GM13977 (cell line): ENCODE measurements at regions not wholly inside any gene's neighbourhood (a gene's known extent, or its start where the extent isn't known, plus 50 kb on each side); places are given as distances from the start of the nearest gene placed in this dataset.

Experiments
- DNase-seq: peaks from one replicate; pipeline ENCODE4 v3.0.0; 2012; ENCODE audit warnings: low spot score
- CTCF ChIP-seq: IDR thresholded peaks from 2 replicates; pipeline ENCODE4 v1.5.1; 2012; ENCODE audit warnings: mild to moderate bottlenecking, control low read depth; ENCODE audit not compliant: insufficient read depth; ENCODE audit errors: extremely low read depth, missing control alignments
- in situ Hi-C: fragments of 300-500 bp; cut with MboI; formaldehyde crosslinking; loops from one replicate; pipeline ENCODE4 v1.12.0; 2022; ENCODE audit warnings: low sequenced_read_pairs, low pct_unique_long_range_greater_than_20kb, mixed read lengths, inconsistent platforms; ENCODE audit not compliant: unreplicated experiment

- DNase-seq, result no peak
- no peak for TF ChIP-seq CTCF
- in situ Hi-C loops, result no loop called here
These were observed 83.9 kb upstream of the RAB6C start for GRCh38 chr2:129895526-129896082.

DNA sequence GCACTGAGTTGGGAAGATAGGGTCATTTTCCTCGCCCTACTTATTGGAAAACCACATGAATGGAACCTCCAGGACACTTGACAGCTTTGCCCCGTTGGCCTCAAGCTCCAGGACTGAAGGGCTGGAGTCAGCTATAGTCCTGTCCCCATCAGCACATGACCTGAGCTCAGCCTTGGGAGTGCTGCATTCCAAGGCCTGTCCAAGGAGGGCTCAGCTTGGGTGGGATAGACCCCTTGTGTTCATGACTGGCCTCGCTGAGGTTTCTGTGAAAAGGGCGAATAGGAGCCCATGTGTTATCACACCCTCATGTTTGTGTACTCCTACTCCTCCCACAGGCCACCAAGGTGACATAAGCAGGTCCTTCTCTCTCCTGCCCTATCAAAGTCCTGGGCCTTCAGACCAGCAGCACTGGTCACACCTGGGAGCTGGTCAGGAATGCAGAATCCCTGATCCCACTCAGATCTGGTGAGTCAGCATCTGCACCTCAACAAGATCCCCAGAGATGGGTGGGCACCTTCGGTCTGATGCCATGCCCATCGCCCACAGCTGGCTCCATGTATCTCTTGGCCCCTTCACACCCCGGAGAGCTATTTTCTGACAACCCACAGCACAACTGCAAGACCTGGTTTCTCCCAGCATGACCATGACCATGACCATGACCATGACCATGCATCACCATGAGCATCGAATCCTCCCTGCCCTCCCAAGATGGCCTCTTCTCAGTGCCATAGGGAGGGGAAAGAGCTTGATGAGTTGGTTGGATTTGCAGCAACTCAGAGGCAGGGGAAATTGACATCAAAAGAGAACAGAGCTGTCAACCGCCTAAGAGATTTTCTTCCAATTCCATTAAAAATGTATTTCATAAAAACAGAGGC lies 83.0 kb upstream of the RAB6C start:
- no peak for TF ChIP-seq CTCF
- no peak for DNase-seq
- in situ Hi-C loops, result no loop called here

- no peak for TF ChIP-seq CTCF
- no peak for DNase-seq
- in situ Hi-C loops, result no loop called here
These were observed 77.6 kb upstream of the RAB6C start for GRCh38 chr2:129901754-129902415.

DNA sequence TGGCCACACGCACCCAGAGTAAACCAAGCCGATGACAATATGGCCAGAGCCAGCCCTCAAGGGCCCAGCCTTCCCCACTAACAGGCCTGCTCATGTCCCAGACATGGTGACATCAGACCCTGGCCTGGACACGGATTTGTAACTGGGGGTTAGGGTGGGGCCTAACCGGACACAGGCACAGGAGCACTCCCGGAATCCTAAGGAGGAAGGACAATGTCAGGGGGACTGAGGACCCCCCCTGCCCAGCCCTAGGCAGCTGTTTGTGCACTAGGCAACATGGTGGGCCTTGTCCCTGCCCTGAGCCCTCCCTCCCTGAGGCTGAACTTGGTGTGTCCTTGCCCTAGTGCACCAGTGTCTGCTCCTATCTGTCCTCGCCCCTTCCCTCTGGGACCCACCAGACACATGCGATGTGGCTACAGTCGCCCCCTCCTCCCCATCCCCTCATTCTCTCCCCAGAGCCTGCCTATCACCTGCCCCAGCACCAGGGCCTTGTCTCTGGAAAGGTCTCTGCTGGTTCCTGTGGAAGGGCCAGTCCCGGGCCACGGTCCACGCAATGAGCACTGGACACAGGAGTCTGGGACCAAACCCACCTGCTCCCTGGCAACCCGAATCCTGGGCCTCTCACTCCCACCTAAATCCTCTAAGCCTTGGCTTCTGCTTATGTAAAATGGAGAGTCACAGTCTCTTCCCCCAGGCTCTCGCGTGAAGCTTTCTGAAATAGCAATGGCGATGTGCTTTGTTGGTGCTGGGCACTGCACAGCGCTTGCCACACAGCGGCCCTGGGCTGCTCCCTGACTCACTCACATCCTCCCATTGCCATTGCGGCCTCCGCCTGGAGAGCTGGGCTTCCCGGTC lies 76.5 kb upstream of the RAB6C start:
- TF ChIP-seq CTCF, result no peak
- no peak for DNase-seq
- in situ Hi-C loops, result no loop called here

DNA sequence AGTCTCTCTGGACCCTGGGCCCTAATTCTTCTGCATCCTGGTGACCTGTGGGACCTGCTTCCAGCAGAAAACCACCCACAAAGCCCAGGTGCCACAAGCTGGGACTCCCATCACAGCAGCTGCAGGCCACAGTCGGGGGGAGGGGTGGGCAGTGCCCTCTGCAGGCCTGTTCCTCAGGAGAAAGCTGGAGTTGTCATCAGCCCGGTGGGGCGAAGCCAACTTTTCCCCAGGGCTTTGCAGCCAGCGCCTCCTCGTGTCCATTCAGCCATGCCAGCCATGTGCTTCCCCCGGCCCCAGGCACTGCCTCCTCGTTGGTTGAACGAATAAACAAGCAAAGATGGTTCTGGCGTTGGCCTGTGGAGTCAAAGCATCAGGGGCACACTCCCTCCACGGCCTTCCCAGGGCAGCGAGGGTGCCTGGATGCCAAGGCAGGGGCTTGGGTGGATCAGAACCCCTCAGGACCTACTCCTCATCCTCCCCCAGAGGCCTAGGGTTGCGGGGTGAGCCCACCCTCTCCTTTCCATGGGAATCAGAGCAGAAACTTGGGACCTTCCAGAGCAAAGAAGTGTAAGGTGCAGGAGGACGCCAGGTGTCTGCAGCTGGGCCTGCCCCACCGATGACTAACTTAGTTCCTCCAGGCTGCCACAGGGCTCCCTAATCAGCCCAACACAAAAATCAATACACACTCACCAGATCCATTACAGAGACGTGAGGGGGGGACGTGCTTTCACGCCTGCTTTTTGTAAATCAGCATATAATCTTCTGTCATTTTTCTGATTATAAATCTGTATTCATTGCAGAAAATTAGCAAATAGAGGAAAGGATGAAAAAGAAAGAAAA lies 75.7 kb upstream of the RAB6C start:
- in situ Hi-C loops, result no loop called here

More for the DNA sequence above, 75.7 kb upstream of the RAB6C start:
- no peak for DNase-seq
- TF ChIP-seq CTCF, result no peak
